GM18508 (cell line): ENCODE measurements at regions not wholly inside any gene's neighbourhood (a gene's known extent, or its start where the extent isn't known, plus 50 kb on each side); places are given as distances from the start of the nearest gene placed in this dataset.

Source experiments
- ATAC-seq: cut with Tn5 transposase; IDR thresholded peaks from one replicate; pipeline ENCODE4 v1.9.1; 2021; ENCODE audit warnings: moderate number of reproducible peaks; ENCODE audit not compliant: insufficient read depth, unreplicated experiment

DNA sequence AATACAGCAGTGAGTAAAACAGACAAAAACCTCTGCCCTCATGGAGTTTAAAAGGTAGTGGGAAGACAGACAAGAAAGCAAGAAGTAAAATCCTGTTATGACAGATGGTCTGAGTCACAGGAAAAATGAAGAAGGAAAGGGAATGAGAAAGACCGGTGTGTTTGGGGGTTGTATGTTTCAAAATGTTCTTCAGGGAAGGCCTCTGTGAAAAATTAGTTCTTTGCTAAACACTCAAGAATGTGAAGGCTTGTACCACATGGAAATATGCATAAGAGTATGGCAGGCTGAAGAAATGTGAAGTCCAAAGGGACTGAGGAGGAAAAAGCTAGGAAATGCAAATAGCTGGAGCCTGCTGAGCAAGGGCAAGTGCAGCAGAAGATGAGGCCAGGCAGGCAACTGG is 315.9 kb upstream of the SEMA3A start:
- ATAC-seq, result no peak

DNA sequence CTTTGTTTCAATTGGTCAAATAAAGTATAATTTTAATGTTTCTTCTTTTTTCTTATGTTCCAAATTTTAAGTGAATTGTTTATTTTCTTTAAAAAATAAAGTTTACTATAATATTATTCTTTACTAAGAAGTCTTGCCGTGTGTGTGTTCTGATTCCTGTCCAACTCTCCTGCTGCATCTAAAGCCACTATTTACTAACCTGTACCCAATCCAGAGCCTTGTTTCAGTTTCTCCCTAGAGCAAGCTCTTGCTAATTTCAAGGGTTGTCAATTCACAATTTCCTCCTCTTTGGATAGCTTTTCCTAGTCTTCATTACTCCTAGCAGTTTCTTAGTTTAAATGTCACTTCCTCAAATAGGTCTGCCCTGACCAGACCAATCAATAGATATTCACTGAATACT is 314.9 kb upstream of the SEMA3A start:
- ATAC-seq, result no peak

DNA sequence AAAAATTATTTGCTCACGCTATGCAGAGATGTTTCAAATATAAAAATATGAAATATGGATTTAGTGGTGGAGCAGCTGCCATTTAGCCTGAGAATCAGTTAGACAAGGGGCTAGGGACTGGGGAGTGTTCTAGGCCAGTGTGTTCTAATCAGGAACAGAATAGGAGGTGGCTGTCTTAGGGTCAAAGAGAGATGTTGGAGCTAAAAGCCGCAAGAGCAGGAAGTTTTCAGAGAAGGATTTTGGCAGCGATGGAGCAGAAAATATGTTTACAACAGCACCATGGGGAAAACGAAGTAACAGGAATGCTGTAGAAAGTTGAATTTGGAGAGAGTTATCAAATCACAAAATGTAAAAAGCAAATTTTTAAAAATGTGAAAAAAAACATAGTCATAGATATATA is 314.0 kb upstream of the SEMA3A start:
- ATAC-seq, result no peak

DNA sequence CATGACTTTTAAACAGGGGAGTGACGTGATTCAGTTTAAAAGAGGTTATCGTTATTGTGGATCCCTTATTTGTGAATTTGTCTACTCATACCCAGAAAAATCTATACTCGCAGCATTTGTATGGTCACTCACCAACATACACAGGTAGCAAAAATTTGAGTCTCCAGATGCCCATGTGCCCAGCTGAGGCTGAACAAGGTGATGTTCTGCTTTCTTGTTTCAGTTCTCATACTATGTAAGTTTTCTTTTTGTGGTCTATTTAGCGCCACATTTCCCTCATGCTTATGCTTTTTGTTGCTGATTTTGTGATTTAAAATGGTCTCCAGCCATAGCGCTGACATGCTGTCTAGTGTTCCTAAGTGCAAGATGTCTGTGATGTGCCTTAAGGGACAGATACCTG is 312.9 kb upstream of the SEMA3A start:
- no peak for ATAC-seq

- ATAC-seq, result no peak
Measured at GRCh38 chr7:84506151-84506550, 311.6 kb upstream of the SEMA3A start.

DNA sequence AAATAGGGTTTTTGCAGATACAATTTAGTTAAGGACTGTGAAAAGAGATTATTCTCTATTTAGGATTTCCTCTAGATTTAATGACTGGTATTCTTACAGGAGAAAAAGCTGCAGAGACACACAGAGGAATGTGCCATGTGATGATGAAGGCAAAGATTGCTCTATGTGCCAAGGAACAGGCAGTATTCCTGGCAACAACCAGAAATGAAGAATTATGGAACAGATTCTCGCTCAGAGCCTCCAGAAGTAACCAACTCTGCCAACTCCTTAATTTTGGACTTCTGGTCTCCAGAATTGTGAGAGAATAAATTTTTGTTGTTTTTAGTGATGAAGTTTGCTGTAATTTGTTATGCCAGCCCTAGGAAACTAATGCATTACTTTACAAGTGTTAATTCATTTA is 307.6 kb upstream of the SEMA3A start:
- no peak for ATAC-seq

- no peak for ATAC-seq
Measured at GRCh38 chr7:84497873-84498272, 303.3 kb upstream of the SEMA3A start.

DNA sequence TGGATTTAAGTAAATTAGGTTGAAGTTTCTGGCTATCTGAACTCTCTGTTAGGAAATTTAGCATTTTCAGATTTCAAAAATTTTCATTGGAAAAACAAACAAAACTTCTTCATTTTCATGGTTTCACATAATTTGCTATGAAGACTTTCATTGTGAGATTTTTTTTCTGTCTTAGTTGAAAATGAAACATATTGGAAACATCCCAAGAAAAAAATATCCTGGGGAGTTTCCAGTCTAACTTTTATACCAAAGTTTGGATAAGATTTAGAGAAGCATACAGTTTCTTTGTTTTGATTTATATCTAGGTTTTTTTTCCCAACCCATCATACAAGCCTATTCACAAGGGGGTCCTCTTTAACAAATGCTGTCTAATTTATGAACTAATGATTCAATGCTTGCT is 300.5 kb upstream of the SEMA3A start:
- no peak for ATAC-seq

DNA sequence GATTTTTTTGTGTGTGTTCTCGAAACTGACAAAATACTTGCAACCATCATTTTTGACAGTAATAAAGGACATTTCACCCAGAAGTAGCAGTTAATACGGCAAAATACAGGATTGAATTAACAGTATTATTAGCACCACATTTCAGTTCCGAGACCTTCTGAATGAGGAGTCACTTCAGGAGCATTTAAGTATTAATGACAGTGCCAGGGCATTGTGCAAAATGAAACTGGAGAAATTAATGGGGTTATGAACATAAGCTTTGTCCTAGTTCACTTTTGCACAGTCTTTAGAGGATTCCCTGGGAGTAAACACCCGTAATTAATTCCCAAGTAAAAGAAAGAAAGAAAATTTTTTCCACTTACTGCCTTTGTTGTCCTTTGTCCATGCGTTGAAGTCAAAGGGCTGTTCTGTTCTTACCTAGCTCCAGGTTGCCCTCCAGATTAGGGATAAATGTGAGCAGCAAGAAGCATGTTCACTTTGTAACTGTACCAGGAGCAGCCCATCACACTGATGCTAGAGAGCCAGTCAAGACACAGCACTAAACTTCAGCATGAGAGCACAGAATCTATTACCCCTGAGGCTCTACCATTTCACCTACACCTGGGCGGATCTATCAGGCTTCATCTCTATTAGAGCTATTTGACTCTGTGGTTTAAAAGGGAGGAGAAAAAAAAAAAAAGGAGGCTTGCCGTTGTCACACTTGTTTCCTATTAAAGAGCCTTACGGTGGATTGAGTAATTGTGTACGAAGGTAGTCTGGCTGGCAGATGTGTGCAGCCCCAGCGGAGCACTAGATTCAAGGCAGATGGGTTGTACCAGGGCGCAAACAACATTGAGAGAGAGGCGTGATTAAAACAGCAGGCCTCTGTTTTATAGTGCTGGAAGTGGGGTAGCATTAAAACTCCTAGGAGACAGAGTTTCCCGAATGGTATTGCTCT is 297.8 kb upstream of the SEMA3A start:
- no peak for ATAC-seq

- ATAC-seq, result no peak
Measured at GRCh38 chr7:84490661-84491060, 296.1 kb upstream of the SEMA3A start.

- no peak for ATAC-seq
Measured at GRCh38 chr7:84484502-84485079, 290.0 kb upstream of the SEMA3A start.

GRCh38 chr7:84482476-84482875 is 287.9 kb upstream of the SEMA3A start:
- ATAC-seq, result no peak

GRCh38 chr7:84479059-84479458 is 284.5 kb upstream of the SEMA3A start:
- ATAC-seq, result no peak

DNA sequence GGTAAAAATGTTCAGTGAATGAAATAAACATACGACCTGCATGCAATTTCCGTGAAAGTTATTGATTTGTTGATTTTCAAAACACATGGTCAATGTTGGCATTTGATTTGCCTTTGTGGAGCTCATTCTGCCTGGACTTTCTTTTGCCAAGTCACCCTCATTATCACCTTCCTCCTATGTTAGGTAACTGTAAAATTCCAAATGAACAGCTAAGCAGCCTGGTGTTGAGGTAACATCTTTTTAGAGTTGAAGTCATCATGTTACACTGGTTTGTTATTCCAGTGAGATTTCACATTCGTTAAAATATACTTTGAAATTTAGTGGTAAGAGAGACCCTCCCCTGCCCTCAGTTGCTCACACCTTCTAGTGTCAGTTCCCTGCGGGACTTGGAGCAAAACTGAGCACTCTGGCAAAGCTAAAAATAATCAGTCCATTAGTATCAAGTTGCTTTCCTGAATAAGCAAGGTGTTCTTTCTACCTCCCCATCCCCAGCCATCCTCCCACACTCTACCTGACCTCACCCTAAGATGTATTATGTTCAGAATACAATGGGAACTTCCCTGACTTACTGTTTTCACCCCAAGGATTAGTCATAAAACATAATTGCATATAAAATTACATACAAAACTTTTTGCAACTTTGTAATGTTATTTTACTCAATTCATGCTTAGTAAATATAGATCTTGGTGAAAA is 283.3 kb upstream of the SEMA3A start:
- ATAC-seq, result no peak

DNA sequence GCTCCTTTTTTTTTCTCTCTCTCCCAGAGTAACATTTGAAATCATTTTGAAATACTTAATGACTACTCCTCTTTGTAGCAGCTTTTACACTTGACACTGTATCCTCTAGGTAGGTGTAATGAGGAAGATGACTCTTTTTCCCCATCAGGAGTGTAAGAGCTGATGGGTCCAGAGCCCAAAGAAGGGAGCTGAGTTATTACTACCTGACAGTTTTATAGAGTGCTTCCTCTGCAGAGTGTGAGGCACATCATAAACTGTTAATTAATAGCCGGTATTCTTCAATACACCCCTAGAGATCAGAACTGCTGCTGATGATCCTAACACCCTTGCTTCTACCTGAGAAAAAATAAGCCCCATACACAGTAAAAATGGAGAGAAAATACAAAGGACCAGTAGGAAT is 279.8 kb upstream of the SEMA3A start:
- no peak for ATAC-seq

DNA sequence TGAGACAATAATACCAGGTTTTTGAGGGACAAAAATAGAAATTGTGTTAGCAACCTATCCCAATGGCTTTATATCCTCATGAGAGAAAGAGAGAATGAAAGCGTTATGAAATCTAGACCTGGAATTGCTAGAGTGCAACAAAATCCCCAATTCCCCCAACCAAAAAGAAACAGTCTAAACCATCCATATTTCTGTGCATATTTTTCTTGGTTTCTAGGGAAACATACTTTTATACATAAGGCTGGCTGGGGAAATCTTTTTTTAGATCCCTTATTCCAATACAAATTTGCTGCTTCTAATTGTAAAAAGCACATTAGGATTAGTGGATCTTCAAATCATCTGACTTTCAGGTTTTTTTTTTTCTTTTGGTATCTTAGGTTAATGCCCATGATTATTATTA is 277.0 kb upstream of the SEMA3A start:
- ATAC-seq, result no peak

GRCh38 chr7:84469034-84469433 is 274.4 kb upstream of the SEMA3A start:
- ATAC-seq, result no peak

DNA sequence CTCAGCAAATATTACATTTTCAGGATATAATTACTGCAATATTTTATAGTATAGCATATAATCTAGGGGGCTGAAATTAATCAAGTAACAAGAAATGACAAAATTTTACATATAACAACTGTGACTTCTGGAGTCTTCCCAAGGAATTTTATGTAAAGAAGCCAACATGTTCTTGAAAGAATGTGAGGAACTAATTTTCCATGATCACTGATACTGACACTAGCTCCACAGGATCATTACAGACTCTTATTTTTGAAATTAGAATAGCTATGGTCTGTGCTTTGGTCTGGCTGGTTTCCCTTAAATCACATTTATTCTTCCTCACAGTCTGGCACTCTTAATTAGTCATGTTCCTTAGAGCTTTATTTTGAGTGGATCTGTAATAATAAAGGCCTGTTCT is 267.7 kb upstream of the SEMA3A start:
- no peak for ATAC-seq

GRCh38 chr7:84461093-84461492 is 266.5 kb upstream of the SEMA3A start:
- no peak for ATAC-seq

DNA sequence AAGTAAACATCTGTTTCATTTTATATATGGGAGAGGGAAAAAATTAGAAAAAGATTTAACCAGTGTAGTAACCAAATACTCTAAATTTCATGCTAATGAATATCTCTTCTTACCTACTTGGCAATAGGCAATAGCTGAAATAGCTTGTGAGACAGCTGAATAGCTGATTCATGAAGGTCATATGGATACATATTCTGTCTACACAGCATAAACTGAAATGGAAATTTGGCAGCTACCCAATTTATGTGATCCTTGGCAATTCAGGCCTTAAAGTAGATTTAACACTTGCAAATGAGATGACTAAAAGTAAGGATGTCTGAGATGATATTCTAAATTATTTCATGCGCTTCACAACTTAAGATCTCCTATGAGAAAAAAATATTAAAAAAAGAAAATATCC is 261.2 kb upstream of the SEMA3A start:
- ATAC-seq, result no peak

- ATAC-seq, result no peak
Measured at GRCh38 chr7:84454174-84454959, 259.8 kb upstream of the SEMA3A start.
